OCI-LY7 (cell line): ENCODE measurements at regions not wholly inside any gene's neighbourhood (a gene's known extent, or its start where the extent isn't known, plus 50 kb on each side); places are given as distances from the start of the nearest gene placed in this dataset.

ENCODE experiments used
- EZH2phosphoT487 ChIP-seq: fragments of 200-600 bp; sonication (generic); IDR thresholded peaks from 2 replicates; pipeline ENCODE4 v1.6.1; 2018; ENCODE audit warnings: low read depth, borderline replicate concordance, mild to moderate bottlenecking, mixed run types, antibody characterized with exemption, low read length, moderate library complexity, mixed read lengths
- TF ChIP-seq, protein P1 (sequence below): fragments of 200-600 bp; sonication (generic); conservative IDR thresholded peaks from 2 replicates; pipeline ENCODE4 v1.5.1; 2014; ENCODE audit warnings: mild to moderate bottlenecking, antibody characterized with exemption, low read length, moderate library complexity, mixed read lengths

GRCh38 chr11:92739491-92739890 is 230.0 kb upstream of the MTNR1B start:
- TF ChIP-seq, protein P1, sequence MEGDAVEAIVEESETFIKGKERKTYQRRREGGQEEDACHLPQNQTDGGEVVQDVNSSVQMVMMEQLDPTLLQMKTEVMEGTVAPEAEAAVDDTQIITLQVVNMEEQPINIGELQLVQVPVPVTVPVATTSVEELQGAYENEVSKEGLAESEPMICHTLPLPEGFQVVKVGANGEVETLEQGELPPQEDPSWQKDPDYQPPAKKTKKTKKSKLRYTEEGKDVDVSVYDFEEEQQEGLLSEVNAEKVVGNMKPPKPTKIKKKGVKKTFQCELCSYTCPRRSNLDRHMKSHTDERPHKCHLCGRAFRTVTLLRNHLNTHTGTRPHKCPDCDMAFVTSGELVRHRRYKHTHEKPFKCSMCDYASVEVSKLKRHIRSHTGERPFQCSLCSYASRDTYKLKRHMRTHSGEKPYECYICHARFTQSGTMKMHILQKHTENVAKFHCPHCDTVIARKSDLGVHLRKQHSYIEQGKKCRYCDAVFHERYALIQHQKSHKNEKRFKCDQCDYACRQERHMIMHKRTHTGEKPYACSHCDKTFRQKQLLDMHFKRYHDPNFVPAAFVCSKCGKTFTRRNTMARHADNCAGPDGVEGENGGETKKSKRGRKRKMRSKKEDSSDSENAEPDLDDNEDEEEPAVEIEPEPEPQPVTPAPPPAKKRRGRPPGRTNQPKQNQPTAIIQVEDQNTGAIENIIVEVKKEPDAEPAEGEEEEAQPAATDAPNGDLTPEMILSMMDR: no peak
- no peak for TF ChIP-seq EZH2phosphoT487
